ENCODE measurements at regions not wholly inside any gene's neighbourhood (a gene's known extent, or its start where the extent isn't known, plus 50 kb on each side); places are given as distances from the start of the nearest gene placed in this dataset.

- TF ChIP-seq ZFP37 (CRISPR knock-in tag; IDR thresholded peaks at IDR 0.05; ENCODE audit: borderline replicate concordance) (no peak), THAP8 (CRISPR knock-in tag; IDR thresholded peaks at IDR 0.05; ENCODE audit: borderline replicate concordance) (no peak), PAX8 (CRISPR knock-in tag; IDR thresholded peaks at IDR 0.05; ENCODE audit: borderline replicate concordance) (no peak), MAX (IDR thresholded peaks at IDR 0.05) (no peak), RFXANK (CRISPR knock-in tag; IDR thresholded peaks at IDR 0.05) (no peak), ZNF234 (CRISPR knock-in tag; conservative IDR thresholded peaks at IDR 0.05) (no peak), BATF2 (CRISPR knock-in tag; IDR thresholded peaks at IDR 0.05) (no peak), PAXIP1 (CRISPR knock-in tag; conservative IDR thresholded peaks at IDR 0.05) (no peak), ATF3 (CRISPR knock-in tag; IDR thresholded peaks at IDR 0.05) (no peak), ZNF790 (CRISPR knock-in tag; IDR thresholded peaks at IDR 0.05; ENCODE audit: borderline replicate concordance) (no peak)
These were observed 527.8 kb upstream of the ZNF608 start (continued) for GRCh38 chr5:125274211-125274610.

All from HepG2 (cell line).